ENCODE measurements at regions not wholly inside any gene's neighbourhood (a gene's known extent, or its start where the extent isn't known, plus 50 kb on each side); places are given as distances from the start of the nearest gene placed in this dataset.

GRCh38 chrX:45261471-45261870 is 60.8 kb upstream of the DIPK2B start:
- no peak for DNase-seq (ENCODE audit: low read depth in 3 of 3, low spot score in 2 of 3)

GRCh38 chrX:45261005-45261404 is 60.3 kb upstream of the DIPK2B start:
- DNase-seq (ENCODE audit: low read depth in 3 of 3, low spot score in 2 of 3): no peak

DNA sequence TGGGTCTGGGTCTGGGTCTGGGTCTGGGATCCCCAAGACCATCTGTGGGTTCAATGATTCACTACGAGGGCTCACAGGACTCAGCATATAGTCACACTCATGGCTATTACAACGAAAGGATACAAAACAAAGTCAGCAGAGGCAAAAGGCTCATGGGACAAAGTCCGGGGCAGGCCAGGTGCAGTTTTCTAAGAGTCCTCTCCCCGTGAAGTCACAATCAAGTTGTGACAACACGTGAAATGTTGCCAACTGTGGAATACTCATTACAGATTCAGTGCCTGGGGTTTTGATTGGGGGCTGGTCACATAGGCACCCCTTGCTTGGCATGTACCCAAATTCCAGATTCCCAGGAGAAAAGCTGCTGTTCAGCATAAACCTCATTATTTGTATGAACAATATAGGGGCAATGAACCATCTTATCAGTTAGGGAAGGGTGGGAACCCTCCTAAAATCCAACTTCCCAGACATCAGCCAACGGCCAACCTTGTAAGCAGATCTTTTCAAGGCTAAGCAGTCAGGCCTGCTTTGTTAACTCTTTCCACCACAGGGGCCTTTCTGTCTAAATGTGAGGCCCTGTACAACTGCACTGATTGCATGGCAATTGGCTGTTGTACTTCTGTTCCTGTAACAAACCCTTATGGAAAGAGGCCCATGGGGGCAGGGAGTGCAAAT is 58.2 kb upstream of the DIPK2B start:
- DNase-seq (ENCODE audit: low read depth in 3 of 3, low spot score in 2 of 3): no peak

Measured in right renal cortex interstitium (tissue), 3 donors.